Ascending aorta (tissue), 2 donors: ENCODE measurements at regions not wholly inside any gene's neighbourhood (a gene's known extent, or its start where the extent isn't known, plus 50 kb on each side); places are given as distances from the start of the nearest gene placed in this dataset.

Source experiments
- DNase-seq, 2 donors: peaks; one replicate each; pipeline ENCODE4 v3.0.0-alpha.2; 2019; ENCODE audit warnings: low spot score in 2 of 2
- H3K27ac ChIP-seq, 2 donors: fragments of 200-600 bp; sonication (generic); one replicate each; pipeline ENCODE4 v1.5.1; 2016 to 2017; ENCODE audit warnings: mild to moderate bottlenecking in 1 of 2
- H3K27me3 ChIP-seq: fragments of 200-600 bp; sonication (generic); one replicate; pipeline ENCODE4 v1.5.1; 2017
- H3K36me3 ChIP-seq, 2 donors: fragments of 200-600 bp; sonication (generic); one replicate each; pipeline ENCODE4 v1.5.1; 2016
- H3K4me1 ChIP-seq, 2 donors: fragments of 200-600 bp; sonication (generic); one replicate each; pipeline ENCODE4 v1.5.1; 2016 to 2017; ENCODE audit warnings: mild to moderate bottlenecking in 1 of 2
- H3K4me3 ChIP-seq, 2 donors: fragments of 200-600 bp; sonication (generic); one replicate each; pipeline ENCODE4 v1.5.1; 2016 to 2017; ENCODE audit warnings: mild to moderate bottlenecking in 1 of 2
- H3K9me3 ChIP-seq, 2 donors: fragments of 200-600 bp; sonication (generic); one replicate each; pipeline ENCODE4 v1.5.1; 2016
- CTCF ChIP-seq, 3 experiments: fragments of 200-600 bp in 2 of 3; fragments of 450-650 bp in 1 of 3; sonication (generic) in 2 of 3; IDR thresholded peaks; one replicate each; pipeline ENCODE4 v1.5.1; 2016 to 2019; ENCODE audit warnings: antibody characterized with exemption in 3 of 3, mild to moderate bottlenecking in 1 of 3, moderate library complexity in 1 of 3
- intact Hi-C: fragments of 100-400 bp; cut with DNase I; formaldehyde crosslinking; loops from one replicate; pipeline ENCODE4 v1.15.1; 2023

- Histone ChIP-seq H3K27me3 (no peaks in the 10 kb centered on the region), H3K36me3 (no peaks in the 10 kb centered on the region), H3K4me1 (no peaks in the 10 kb centered on the region), H3K27ac (no peak overlapping the region), H3K9me3 (no peaks in the 10 kb centered on the region), H3K4me3 (no peak overlapping the region)
- TF ChIP-seq CTCF (IDR thresholded peaks at IDR 0.05), result no peak
- intact Hi-C loops, result no loop called here
- no peak for DNase-seq
Observed at GRCh38 chr3:41103200-41103599, 96.1 kb upstream of the CTNNB1 start.

DNA sequence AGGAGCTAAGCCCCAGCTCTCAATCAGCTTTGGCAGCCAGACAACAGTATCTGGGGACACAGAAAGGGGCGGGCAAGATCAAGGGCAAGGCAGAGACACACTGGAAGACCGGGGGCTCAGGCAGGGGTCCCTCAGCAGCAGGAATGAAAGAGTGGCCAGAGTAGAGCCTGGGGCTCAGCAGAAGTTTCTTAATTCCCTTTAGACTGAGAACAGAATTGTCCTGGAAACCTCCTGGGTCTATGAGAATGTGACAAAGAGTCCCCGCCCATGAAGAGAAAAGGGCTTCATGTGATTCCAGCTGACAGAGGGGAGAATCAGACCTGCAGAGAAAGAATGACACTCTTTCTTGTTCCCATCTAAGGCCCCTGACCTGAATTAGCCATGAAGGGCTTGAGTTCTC, 95.2 kb upstream of the CTNNB1 start:
- TF ChIP-seq CTCF (IDR thresholded peaks at IDR 0.05), result no peak
- intact Hi-C loops, result no loop called here
- no peak for DNase-seq
- Histone ChIP-seq H3K4me3 (no peak overlapping the region), H3K27ac (no peak overlapping the region), H3K4me1 (no peaks in the 10 kb centered on the region), H3K9me3 (no peaks in the 10 kb centered on the region), H3K27me3 (no peaks in the 10 kb centered on the region), H3K36me3 (no peaks in the 10 kb centered on the region)

GRCh38 chr3:41106691-41107090, 92.6 kb upstream of the CTNNB1 start:
- Histone ChIP-seq H3K4me3 (no peak overlapping the region), H3K4me1 (no peaks in the 10 kb centered on the region), H3K36me3 (no peaks in the 10 kb centered on the region), H3K9me3 (no peaks in the 10 kb centered on the region), H3K27me3 (no peaks in the 10 kb centered on the region), H3K27ac (no peak overlapping the region)
- no peak for DNase-seq
- intact Hi-C loops, result no loop called here
- no peak for TF ChIP-seq CTCF (IDR thresholded peaks at IDR 0.05)

DNA sequence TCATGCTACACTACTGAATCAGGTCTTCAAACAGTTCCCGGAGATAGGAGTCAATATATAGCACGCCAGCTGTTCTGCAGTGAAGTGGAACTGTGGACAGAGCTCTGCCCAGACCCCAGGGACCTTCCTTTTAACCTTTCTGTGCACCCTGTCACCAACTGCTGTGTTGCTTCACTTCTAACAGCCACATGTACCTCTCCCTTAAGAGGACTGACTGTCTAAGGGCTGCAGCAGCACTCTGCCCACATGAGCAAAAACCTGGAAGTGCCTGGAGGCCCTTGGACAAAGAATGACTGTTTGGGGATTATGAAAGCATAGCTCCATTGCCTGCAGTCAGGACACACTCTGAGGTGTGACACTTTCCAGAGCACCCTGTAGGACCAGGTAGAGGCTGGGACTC, 88.3 kb upstream of the CTNNB1 start:
- intact Hi-C loops, result no loop called here
- H3K36me3 ChIP-seq, result no peaks in the 10 kb centered on the region
- no peak for TF ChIP-seq CTCF (IDR thresholded peaks at IDR 0.05)

GRCh38 chr3:41112466-41112865, 86.8 kb upstream of the CTNNB1 start:
- intact Hi-C loops, result no loop called here
- Histone ChIP-seq H3K27ac (no peak overlapping the region), H3K4me1 (no peaks in the 10 kb centered on the region), H3K4me3 (no peak overlapping the region), H3K36me3 (no peaks in the 10 kb centered on the region), H3K9me3 (no peaks in the 10 kb centered on the region), H3K27me3 (no peaks in the 10 kb centered on the region)
- DNase-seq, result no peak
- TF ChIP-seq CTCF (IDR thresholded peaks at IDR 0.05), result no peak

More for the DNA sequence above, 88.3 kb upstream of the CTNNB1 start:
- H3K27ac ChIP-seq, result no peak overlapping the region
- H3K27me3 ChIP-seq, result no peaks in the 10 kb centered on the region
- H3K9me3 ChIP-seq, result no peaks in the 10 kb centered on the region
- H3K4me3 ChIP-seq, result no peak overlapping the region
- DNase-seq, result no peak
- H3K4me1 ChIP-seq, result no peaks in the 10 kb centered on the region

DNA sequence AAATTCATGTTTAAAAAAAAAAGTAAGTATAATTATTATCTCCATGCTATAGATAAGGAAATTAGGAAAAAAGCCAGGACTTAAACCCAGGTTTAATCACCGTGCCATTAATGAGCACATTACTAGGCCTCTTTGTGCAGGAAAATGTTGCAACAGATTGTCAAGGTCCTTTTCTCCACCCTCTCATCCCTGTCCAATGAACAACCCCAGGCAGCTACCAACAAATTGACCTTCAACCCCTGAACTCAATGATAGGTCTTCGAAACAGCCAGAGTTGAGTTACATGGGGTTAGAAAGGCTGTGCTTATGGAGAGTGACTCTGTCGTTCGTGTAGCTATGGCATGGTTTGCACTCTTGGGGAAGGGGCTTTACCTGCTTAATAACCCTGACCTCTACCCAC, 84.2 kb upstream of the CTNNB1 start:
- Histone ChIP-seq H3K36me3 (no peaks in the 10 kb centered on the region), H3K27ac (no peak overlapping the region), H3K4me3 (no peak overlapping the region), H3K27me3 (no peaks in the 10 kb centered on the region), H3K4me1 (no peaks in the 10 kb centered on the region), H3K9me3 (no peaks in the 10 kb centered on the region)
- no peak for TF ChIP-seq CTCF (IDR thresholded peaks at IDR 0.05)
- intact Hi-C loops, result no loop called here
- DNase-seq, result no peak
